Endodermal cell (in vitro differentiated cells): ENCODE measurements at regions not wholly inside any gene's neighbourhood (a gene's known extent, or its start where the extent isn't known, plus 50 kb on each side); places are given as distances from the start of the nearest gene placed in this dataset.
A peak's percentile ranks its signal among the peaks of the same experiment; 100 is the strongest.

Experiments
- DNase-seq: peaks from one replicate; pipeline ENCODE4 v3.0.0-alpha.2; 2017
- H3K27ac ChIP-seq: 2 replicates; pipeline ENCODE4 v1.5.1; 2013; ENCODE audit warnings: mild to moderate bottlenecking, low read depth, low read length, moderate library complexity
- H3K27me3 ChIP-seq: 2 replicates; pipeline ENCODE4 v1.6.1; 2013; ENCODE audit warnings: mild to moderate bottlenecking, low read length, moderate library complexity; ENCODE audit not compliant: insufficient read depth, control insufficient read depth, poor library complexity, severe bottlenecking
- H3K36me3 ChIP-seq: 2 replicates; pipeline ENCODE4 v1.7.0; 2013; ENCODE audit warnings: mild to moderate bottlenecking, low read length, moderate library complexity; ENCODE audit not compliant: control insufficient read depth, insufficient read depth
- H3K4me1 ChIP-seq: one replicate; pipeline ENCODE4 v1.7.0; 2013; ENCODE audit warnings: low read length; ENCODE audit not compliant: control insufficient read depth, insufficient read depth
- H3K4me3 ChIP-seq: 2 replicates; pipeline ENCODE4 v1.5.1; 2013; ENCODE audit warnings: mild to moderate bottlenecking, low read length, moderate library complexity
- H3K9ac ChIP-seq: 2 replicates; pipeline ENCODE4 v1.6.1; 2013; ENCODE audit warnings: mild to moderate bottlenecking, low read length, moderate library complexity; ENCODE audit not compliant: poor library complexity, severe bottlenecking; ENCODE audit errors: extremely low read depth
- H3K9me3 ChIP-seq: 2 replicates; pipeline ENCODE4 v1.6.1; 2013; ENCODE audit warnings: mild to moderate bottlenecking, low read length, moderate library complexity; ENCODE audit not compliant: control insufficient read depth
- H3K27ac Mint-ChIP-seq: 2 replicates; pipeline ENCODE4 v1.8.0; 2020; ENCODE audit warnings: mixed read lengths
- H3K27me3 Mint-ChIP-seq: 2 replicates; pipeline ENCODE4 v1.8.0; 2021; ENCODE audit warnings: mild to moderate bottlenecking, mixed read lengths; ENCODE audit not compliant: insufficient read depth
- H3K36me3 Mint-ChIP-seq: 2 replicates; pipeline ENCODE4 v1.8.0; 2020; ENCODE audit warnings: low read depth, mixed read lengths
- H3K4me1 Mint-ChIP-seq: 2 replicates; pipeline ENCODE4 v1.8.0; 2020; ENCODE audit warnings: mixed read lengths
- H3K4me3 Mint-ChIP-seq: 2 replicates; pipeline ENCODE4 v1.8.0; 2020; ENCODE audit warnings: mild to moderate bottlenecking, moderate library complexity, mixed read lengths
- H3K9me3 Mint-ChIP-seq: 2 replicates; pipeline ENCODE4 v1.8.0; 2020; ENCODE audit warnings: mild to moderate bottlenecking, mixed read lengths
- WGBS, 2 experiments: methylation state at CpG; one replicate each; pipeline versions ENCODE4 v1.1.5 to v1.1.7; 2013; ENCODE audit warnings: missing lambda C conversion rate in 2 of 2, mixed read lengths in 1 of 2; ENCODE audit not compliant: insufficient coverage in 1 of 2, insufficient read length in 1 of 2; 5-methylcytosine and 5-hydroxymethylcytosine counted together
- TF ChIP-seq, protein P1 (sequence below): fragments of 200-600 bp; sonication (generic); conservative IDR thresholded peaks from 2 replicates; pipeline ENCODE4 v1.5.0; 2021; ENCODE audit warnings: antibody characterized with exemption, mild to moderate bottlenecking

DNA sequence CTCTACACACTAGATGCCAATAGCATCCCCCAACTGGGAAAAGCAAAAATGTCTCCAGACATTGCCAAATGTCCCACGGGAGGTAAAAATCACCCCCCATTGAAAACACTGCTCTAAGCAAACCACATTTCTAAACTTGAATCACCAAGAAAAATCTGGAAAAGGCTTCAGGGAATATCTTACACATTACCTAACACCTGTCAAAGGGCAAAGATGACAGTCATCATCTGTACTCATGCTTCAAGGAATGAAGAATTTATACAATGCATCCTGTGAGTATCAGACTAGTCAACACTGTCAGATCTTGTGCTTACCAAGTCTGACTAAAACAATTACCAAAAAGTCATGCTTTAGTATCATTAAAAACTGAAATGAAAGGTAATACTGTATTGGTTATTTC lies 161.6 kb upstream of the SOX5 start:
- Mint-ChIP-seq H3K9me3 (no peaks in the 10 kb centered on the region), H3K27me3 (no peaks in the 10 kb centered on the region), H3K4me3 (no peak overlapping the region), H3K27ac (no peak overlapping the region), H3K36me3 (peaks cover 3% of the 10 kb centered on the region), H3K4me1 (peaks cover 21% of the 10 kb centered on the region)
- no peak overlapping the region for H3K9ac ChIP-seq
- DNase-seq = no peak
- no peak overlapping the region for H3K27ac ChIP-seq
- no peaks in the 10 kb centered on the region for H3K9me3 ChIP-seq
- no peak overlapping the region for H3K4me3 ChIP-seq
- WGBS, 2 experiments = 83 to 97% methylated on average over 1 of the region's 1 CpG
- no peaks in the 10 kb centered on the region for H3K4me1 ChIP-seq
- no peaks in the 10 kb centered on the region for H3K27me3 ChIP-seq
- TF ChIP-seq, protein P1, sequence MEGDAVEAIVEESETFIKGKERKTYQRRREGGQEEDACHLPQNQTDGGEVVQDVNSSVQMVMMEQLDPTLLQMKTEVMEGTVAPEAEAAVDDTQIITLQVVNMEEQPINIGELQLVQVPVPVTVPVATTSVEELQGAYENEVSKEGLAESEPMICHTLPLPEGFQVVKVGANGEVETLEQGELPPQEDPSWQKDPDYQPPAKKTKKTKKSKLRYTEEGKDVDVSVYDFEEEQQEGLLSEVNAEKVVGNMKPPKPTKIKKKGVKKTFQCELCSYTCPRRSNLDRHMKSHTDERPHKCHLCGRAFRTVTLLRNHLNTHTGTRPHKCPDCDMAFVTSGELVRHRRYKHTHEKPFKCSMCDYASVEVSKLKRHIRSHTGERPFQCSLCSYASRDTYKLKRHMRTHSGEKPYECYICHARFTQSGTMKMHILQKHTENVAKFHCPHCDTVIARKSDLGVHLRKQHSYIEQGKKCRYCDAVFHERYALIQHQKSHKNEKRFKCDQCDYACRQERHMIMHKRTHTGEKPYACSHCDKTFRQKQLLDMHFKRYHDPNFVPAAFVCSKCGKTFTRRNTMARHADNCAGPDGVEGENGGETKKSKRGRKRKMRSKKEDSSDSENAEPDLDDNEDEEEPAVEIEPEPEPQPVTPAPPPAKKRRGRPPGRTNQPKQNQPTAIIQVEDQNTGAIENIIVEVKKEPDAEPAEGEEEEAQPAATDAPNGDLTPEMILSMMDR = no peak
- no peaks in the 10 kb centered on the region for H3K36me3 ChIP-seq

DNA sequence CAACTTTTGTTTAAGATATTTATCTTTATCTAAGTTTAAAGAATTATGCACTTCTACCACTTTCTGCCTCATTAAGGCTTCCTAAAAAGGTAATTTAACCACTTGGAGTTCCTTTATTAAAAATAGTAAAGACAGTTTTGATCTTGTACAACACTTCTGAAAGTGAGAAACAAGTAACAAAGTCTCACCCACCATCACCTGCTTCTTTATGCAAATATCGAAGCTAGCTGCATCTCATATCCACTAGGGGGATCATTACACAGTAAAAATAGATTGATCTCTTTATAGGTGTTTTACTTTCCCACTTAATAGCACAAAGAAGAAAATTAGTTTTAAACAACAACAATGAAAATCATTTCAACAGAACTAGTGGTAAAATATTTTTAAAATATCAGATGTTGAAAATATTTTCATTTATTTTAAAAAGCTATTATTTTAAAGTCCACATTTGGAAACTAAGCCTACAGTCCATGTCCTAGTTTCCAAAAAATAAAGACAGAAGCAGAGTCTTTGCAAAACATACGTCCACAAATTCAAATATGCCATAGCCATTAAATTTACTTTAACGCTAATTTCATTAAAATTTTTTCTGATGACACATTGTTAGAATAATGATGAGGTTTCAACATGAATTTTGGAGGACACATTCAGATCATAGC lies 160.0 kb upstream of the SOX5 start:
- H3K4me3 Mint-ChIP-seq = no peak overlapping the region
- H3K27me3 Mint-ChIP-seq = no peaks in the 10 kb centered on the region
- Histone ChIP-seq H3K9ac (no peak overlapping the region), H3K4me3 (no peak overlapping the region), H3K27me3 (no peaks in the 10 kb centered on the region), H3K9me3 (no peaks in the 10 kb centered on the region), H3K27ac (no peak overlapping the region), H3K36me3 (no peaks in the 10 kb centered on the region), H3K4me1 (no peaks in the 10 kb centered on the region)
- 77 to 100% methylated on average over 1 to 3 of the region's 3 CpGs for WGBS, 2 experiments
- no peak for DNase-seq
- peaks cover 3% of the 10 kb centered on the region for H3K36me3 Mint-ChIP-seq
- TF ChIP-seq, protein P1 = peak; percentile 99
- no peak overlapping the region for H3K27ac Mint-ChIP-seq
- H3K4me1 Mint-ChIP-seq = peaks cover 21% of the 10 kb centered on the region
- H3K9me3 Mint-ChIP-seq = no peaks in the 10 kb centered on the region

DNA sequence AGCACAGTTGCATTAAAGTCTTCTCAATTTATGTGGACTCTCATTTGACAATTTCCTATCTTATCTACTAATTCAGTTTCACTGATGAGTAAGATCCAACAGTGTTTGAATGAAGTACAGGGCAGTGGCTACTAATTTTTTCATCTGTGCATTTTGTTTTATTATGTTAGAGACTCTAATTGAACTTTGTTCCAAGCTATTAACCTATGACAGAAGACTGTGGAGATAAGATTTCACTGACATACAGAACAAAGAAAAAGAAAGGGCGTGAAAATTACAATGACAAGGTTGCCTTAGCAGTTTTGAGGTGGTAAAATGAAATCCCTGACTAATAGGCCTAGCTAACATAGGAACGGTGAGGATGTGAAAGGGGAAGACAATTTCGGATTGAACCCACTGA lies 153.2 kb upstream of the SOX5 start:
- Mint-ChIP-seq H3K27me3 (no peaks in the 10 kb centered on the region), H3K9me3 (no peaks in the 10 kb centered on the region), H3K4me3 (no peak overlapping the region), H3K36me3 (no peaks in the 10 kb centered on the region), H3K27ac (no peak overlapping the region), H3K4me1 (peaks cover 13% of the 10 kb centered on the region)
- no peaks in the 10 kb centered on the region for H3K9me3 ChIP-seq
- TF ChIP-seq, protein P1 = no peak
- no peak overlapping the region for H3K4me3 ChIP-seq
- no peak for DNase-seq
- no peaks in the 10 kb centered on the region for H3K27me3 ChIP-seq
- H3K4me1 ChIP-seq = no peaks in the 10 kb centered on the region
- H3K9ac ChIP-seq = no peak overlapping the region
- 81% methylated on average over 3 of the region's 3 CpGs; no CpG with 5 or more reads in 1 of the 2 experiments for WGBS, 2 experiments
- no peak overlapping the region for H3K27ac ChIP-seq
- no peaks in the 10 kb centered on the region for H3K36me3 ChIP-seq
